AG09309 (cell line): ENCODE measurements at regions not wholly inside any gene's neighbourhood (a gene's known extent, or its start where the extent isn't known, plus 50 kb on each side); places are given as distances from the start of the nearest gene placed in this dataset.
A peak's percentile ranks its signal among the peaks of the same experiment; 100 is the strongest.
"Not testable (repeated sequence)": the region's sequence is repeated elsewhere in the genome, so short reads cannot be mapped to it uniquely, and the experiment has no call there.

Experiments used
- DNase-seq: peaks from one replicate; pipeline ENCODE4 v3.0.0-alpha.2; 2010; ENCODE audit warnings: low read depth
- H3K4me3 ChIP-seq: 2 replicates; pipeline ENCODE4 v1.5.1; 2011; ENCODE audit warnings: mild to moderate bottlenecking, low read depth, low read length, moderate library complexity; ENCODE audit not compliant: control insufficient read depth
- CTCF ChIP-seq: IDR thresholded peaks from 2 replicates; pipeline ENCODE4 v1.5.1; 2011; ENCODE audit warnings: mild to moderate bottlenecking, low read depth, low read length, inconsistent platforms; ENCODE audit not compliant: insufficient read depth, control insufficient read depth; ENCODE audit errors: missing control alignments

- H3K4me3 ChIP-seq, result no peak overlapping the region
- TF ChIP-seq CTCF, result no peak
- DNase-seq, result no peak
These were observed 305.4 kb upstream of the NUDT12 start for GRCh38 chr5:103867857-103868598.

GRCh38 chr5:103866169-103866568 is 303.6 kb upstream of the NUDT12 start:
- no peak overlapping the region for H3K4me3 ChIP-seq
- TF ChIP-seq CTCF, result no peak
- DNase-seq, result no peak

- H3K4me3 ChIP-seq, result no peak overlapping the region
- no peak for DNase-seq
- no peak for TF ChIP-seq CTCF
These were observed 299.8 kb upstream of the NUDT12 start for GRCh38 chr5:103862398-103862797.

GRCh38 chr5:103860327-103860726 is 297.7 kb upstream of the NUDT12 start:
- TF ChIP-seq CTCF, result no peak
- H3K4me3 ChIP-seq, result no peak overlapping the region
- DNase-seq, result no peak

- not testable (repeated sequence) for DNase-seq, H3K4me3 ChIP-seq
These were observed 295.8 kb upstream of the NUDT12 start for GRCh38 chr5:103858367-103858766.

- DNase-seq, result no peak
- no peak for TF ChIP-seq CTCF
- H3K4me3 ChIP-seq, result no peak overlapping the region
These were observed 288.5 kb upstream of the NUDT12 start for GRCh38 chr5:103851091-103851490.

- TF ChIP-seq CTCF, result no peak
- H3K4me3 ChIP-seq, result no peak overlapping the region
- peak; percentile 38 for DNase-seq
These were observed 287.3 kb upstream of the NUDT12 start for GRCh38 chr5:103849934-103850333.
